Stimulated activated CD8-positive, alpha-beta memory T cell treated with anti-CD3 and anti-CD28 coated beads, Interleukin-4, amount 100 ng/mL, for 48 hours (primary cell): ENCODE measurements at regions not wholly inside any gene's neighbourhood (a gene's known extent, or its start where the extent isn't known, plus 50 kb on each side); places are given as distances from the start of the nearest gene placed in this dataset.
A peak's percentile ranks its signal among the peaks of the same experiment; 100 is the strongest.
"Not testable (repeated sequence)": the region's sequence is repeated elsewhere in the genome, so short reads cannot be mapped to it uniquely, and the experiment has no call there.

Source experiments
- DNase-seq: peaks from one replicate; pipeline ENCODE4 v3.0.0-alpha.2; 2020

DNA sequence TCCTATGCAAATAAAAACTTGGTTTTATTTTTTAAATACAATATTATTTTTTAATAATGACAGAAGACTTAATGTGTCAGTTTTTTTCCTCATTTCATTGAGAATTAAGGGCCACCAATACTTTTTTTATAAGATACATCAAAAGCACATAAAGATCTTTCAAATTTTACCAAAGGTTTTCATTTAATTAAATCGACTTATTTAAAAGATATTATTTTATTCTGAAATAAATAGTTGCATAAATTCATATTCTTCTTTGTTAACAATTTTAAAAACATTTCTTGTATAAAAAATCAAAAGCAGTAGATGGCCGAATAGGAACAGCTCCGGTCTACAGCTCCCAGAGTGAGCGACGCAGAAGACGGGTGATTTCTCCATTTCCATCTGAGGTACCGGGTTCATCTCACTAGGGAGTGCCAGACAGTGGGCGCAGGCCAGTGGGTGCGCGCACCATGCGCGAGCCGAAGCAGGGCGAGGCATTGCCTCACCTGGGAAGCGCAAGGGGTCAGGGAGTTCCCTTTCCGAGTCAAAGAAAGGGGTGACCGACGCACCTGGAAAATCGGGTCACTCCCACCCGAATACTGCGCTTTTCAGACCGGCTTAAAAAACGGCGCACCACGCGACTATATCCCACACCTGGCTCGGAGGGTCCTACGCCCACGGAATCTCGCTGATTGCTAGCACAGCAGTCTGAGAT, 374.6 kb upstream of the NPVF start:
- not testable (repeated sequence) for DNase-seq

GRCh38 chr7:25603427-25603740, 375.1 kb upstream of the NPVF start:
- not testable (repeated sequence) for DNase-seq

GRCh38 chr7:25611196-25611595, 382.9 kb upstream of the NPVF start:
- no peak for DNase-seq

DNA sequence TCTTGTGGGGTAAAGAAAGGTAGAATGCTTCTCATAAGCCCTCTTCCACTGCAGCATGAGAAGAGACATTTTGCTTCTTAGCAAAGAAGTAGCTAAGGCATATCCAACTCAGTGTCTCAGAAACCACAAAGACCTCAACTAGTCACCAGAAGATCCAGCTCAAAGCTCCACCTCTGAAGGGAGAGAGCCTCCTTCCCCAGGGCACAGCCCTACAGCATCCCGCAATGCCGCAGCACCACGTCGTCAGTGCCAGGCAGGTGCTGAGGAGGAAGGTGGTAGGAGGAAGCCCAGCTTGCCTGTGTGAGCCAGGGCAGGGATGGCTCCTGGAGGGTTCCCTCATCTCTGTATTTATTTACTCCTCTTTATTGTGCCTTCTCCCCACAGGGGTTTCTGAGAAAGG, 385.6 kb upstream of the NPVF start:
- DNase-seq, result no peak

DNA sequence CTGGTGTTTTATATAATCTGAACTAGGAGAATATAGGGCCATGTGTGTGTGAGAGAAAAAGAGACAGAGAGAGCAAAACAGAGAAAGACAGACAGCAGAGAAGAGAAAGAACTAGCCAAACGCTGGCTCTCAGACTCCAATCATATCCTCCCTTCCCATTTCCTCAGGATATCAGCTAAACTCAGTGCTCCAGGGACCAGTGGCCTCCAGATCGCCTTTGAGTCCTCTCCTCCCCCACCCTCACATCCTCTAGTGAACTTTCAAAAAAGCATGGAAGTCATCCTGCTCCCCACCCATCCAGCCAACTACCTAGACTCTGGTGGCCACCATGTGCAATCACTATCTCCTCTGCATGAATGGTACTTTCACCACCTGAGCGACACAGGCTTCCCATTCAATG, 386.1 kb upstream of the NPVF start:
- no peak for DNase-seq

DNA sequence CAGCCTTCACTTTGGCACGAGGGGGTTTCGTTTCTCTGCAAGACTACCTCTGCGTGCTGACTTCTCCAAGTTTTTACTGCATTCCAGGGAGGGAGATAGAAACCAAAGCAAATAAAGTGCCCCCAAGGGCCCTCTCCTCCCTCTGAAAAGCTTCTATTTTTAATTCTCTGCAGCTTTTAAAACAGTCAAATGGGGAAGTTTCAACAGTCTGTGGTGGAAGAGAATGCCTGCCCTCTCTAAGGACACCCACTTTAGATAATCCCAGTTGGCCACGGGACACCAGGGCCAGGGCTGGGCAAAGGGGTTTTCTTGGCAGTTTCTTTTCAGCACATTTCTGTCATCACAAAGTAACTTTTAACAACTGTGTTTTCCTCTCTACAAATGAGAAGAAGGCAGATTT, 386.7 kb upstream of the NPVF start:
- no peak for DNase-seq

GRCh38 chr7:25615593-25615992, 387.3 kb upstream of the NPVF start:
- DNase-seq, result no peak

- no peak for DNase-seq
Observed at GRCh38 chr7:25617214-25617613, 388.9 kb upstream of the NPVF start.

- no peak for DNase-seq
Observed at GRCh38 chr7:25617673-25618072, 389.4 kb upstream of the NPVF start.

- no peak for DNase-seq
Observed at GRCh38 chr7:25619381-25619780, 391.1 kb upstream of the NPVF start.

DNA sequence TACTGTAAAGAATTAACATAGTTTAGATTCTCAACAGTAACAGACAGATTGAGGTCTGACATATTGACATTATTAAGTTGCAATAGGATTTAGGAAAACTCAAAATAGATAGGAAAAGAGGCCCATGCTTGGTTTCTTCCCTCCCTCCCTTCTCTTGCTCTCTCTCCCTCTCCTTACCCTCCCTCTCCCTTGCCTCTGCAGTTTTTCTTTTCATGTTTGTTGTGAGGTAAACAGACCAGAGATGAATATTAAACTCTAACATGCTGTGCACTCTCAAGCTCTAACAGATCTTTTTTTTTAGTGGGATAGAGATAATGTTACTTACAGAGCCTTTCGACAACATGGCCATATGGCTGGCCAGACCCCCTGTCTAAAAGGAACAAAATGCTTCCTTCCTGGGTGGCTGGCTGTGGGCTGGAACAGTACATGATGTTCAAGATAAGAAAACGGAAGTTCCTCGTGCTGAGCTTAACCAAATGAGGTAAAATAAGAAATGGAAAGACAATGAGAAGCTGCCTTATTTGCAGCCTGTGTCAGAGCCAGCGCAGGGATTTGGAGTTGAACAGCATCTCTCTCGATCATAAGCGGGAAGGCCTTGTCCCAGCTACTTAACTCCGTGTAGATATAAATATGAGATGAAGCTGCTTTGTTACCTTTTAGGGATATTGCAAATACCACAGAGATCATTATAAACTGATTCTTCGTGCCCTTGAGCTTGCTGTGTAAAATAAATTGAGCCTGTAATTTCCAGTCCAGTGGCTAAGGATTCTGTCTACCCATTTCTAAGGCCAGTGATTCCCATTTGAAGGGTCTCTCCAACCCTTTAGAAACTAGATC, 391.9 kb upstream of the NPVF start:
- DNase-seq, result peak; percentile 26

- DNase-seq, result no peak
Observed at GRCh38 chr7:25621993-25622392, 393.7 kb upstream of the NPVF start.

GRCh38 chr7:25622695-25623094, 394.4 kb upstream of the NPVF start:
- DNase-seq, result no peak

- DNase-seq, result no peak
Observed at GRCh38 chr7:25624051-25624450, 395.8 kb upstream of the NPVF start.

- DNase-seq, result no peak
Observed at GRCh38 chr7:25624833-25625232, 396.5 kb upstream of the NPVF start.

- DNase-seq, result no peak
Observed at GRCh38 chr7:25625306-25625992, 397.2 kb upstream of the NPVF start.

GRCh38 chr7:25626451-25627131, 398.3 kb upstream of the NPVF start:
- no peak for DNase-seq

- DNase-seq, result no peak
Observed at GRCh38 chr7:25628446-25628845, 400.2 kb upstream of the NPVF start.

GRCh38 chr7:25632616-25633015, 404.3 kb upstream of the NPVF start:
- DNase-seq, result no peak

GRCh38 chr7:25633426-25634036, 405.2 kb upstream of the NPVF start:
- no peak for DNase-seq

DNA sequence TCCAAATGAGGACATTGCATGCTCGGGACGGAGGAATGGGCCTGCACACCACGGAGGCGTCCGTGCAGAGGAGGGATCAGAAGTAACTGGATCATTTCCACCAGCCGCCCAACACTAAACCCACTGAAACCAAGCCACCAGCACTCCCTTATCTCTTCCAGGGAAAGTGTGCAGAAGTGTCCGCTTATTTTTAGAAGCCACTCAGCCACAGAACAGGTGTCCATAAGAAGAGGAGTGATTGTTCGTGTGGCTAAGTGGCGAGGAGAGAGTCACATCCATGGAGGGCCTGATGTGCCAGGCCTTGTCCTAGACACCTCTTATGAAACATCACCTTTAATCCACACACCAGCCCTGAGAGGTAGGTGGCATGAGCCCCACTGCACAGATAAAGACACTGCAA, 407.9 kb upstream of the NPVF start:
- DNase-seq, result no peak

DNA sequence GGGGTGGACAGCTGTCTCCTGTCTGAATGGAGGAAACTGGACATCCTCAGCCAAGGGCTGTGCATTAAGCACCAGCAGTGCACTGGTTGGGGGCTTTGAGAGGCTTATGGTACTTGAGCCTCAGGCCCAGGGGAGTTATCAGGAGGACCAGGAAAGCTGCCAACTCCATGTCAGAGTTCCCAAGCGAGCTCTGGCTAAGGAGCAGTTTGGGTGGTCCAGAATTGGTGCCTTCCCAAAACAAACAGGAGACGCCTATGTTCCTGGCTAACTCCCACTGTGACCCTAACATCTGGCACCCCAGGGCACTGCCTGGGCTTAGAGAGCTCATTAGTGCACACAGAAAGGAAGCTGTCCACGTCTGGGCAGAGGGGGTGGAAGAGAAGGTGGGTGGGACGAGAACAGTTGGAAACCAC, 408.6 kb upstream of the NPVF start:
- no peak for DNase-seq

GRCh38 chr7:25638068-25638467, 409.8 kb upstream of the NPVF start:
- no peak for DNase-seq
